ENCODE measurements at regions not wholly inside any gene's neighbourhood (a gene's known extent, or its start where the extent isn't known, plus 50 kb on each side); places are given as distances from the start of the nearest gene placed in this dataset.
A peak's percentile ranks its signal among the peaks of the same experiment; 100 is the strongest.
"Not testable (repeated sequence)": the region's sequence is repeated elsewhere in the genome, so short reads cannot be mapped to it uniquely, and the experiment has no call there.

GRCh38 chr17:64736804-64737492 is 74.8 kb upstream of the SMURF2 start:
- DNase-seq (ENCODE audit: low spot score in 2 of 2) = peak in 1 of 2 donors; percentile 3
- Mint-ChIP-seq H3K27me3 (no peaks in the 10 kb centered on the region), H3K36me3 (no peaks in the 10 kb centered on the region), H3K4me3 (no peak overlapping the region), H3K4me1 (peaks cover 7% of the 10 kb centered on the region), H3K9me3 (no peaks in the 10 kb centered on the region), H3K27ac (no peak overlapping the region)
- ATAC-seq (ENCODE audit: low read depth) = peak; percentile 65

- H3K4me3 Mint-ChIP-seq = no peak overlapping the region
- H3K27ac Mint-ChIP-seq = no peak overlapping the region
- DNase-seq (ENCODE audit: low spot score in 2 of 2) = no peak
- H3K9me3 Mint-ChIP-seq = no peaks in the 10 kb centered on the region
- no peaks in the 10 kb centered on the region for H3K36me3 Mint-ChIP-seq
- ATAC-seq (ENCODE audit: low read depth) = no peak
- H3K27me3 Mint-ChIP-seq = peaks cover 3% of the 10 kb centered on the region
- H3K4me1 Mint-ChIP-seq = peaks cover 2% of the 10 kb centered on the region
These were observed 70.4 kb upstream of the SMURF2 start for GRCh38 chr17:64732336-64733006.

- H3K27ac Mint-ChIP-seq; H3K27me3 Mint-ChIP-seq; H3K4me3 Mint-ChIP-seq; ATAC-seq (ENCODE audit: low read depth); H3K4me1 Mint-ChIP-seq; H3K9me3 Mint-ChIP-seq; DNase-seq (ENCODE audit: low spot score in 2 of 2); H3K36me3 Mint-ChIP-seq: not testable (repeated sequence)
These were observed 67.9 kb upstream of the SMURF2 start for GRCh38 chr17:64730023-64730422.

- Mint-ChIP-seq H3K4me3 (no peak overlapping the region), H3K36me3 (no peaks in the 10 kb centered on the region), H3K9me3 (no peaks in the 10 kb centered on the region), H3K27ac (no peak overlapping the region), H3K27me3 (peaks cover 4% of the 10 kb centered on the region), H3K4me1 (no peaks in the 10 kb centered on the region)
- ATAC-seq (ENCODE audit: low read depth) (no peak), DNase-seq (ENCODE audit: low spot score in 2 of 2) (no peak)
These were observed 67.1 kb upstream of the SMURF2 start for GRCh38 chr17:64729201-64729600.

- no peak overlapping the region for H3K27ac Mint-ChIP-seq
- ATAC-seq (ENCODE audit: low read depth) = no peak
- DNase-seq (ENCODE audit: low spot score in 2 of 2) = no peak
- no peaks in the 10 kb centered on the region for H3K9me3 Mint-ChIP-seq
- H3K4me3 Mint-ChIP-seq = no peak overlapping the region
- H3K4me1 Mint-ChIP-seq = no peaks in the 10 kb centered on the region
- H3K27me3 Mint-ChIP-seq = peaks cover 4% of the 10 kb centered on the region
- no peaks in the 10 kb centered on the region for H3K36me3 Mint-ChIP-seq
These were observed 66.1 kb upstream of the SMURF2 start for GRCh38 chr17:64728041-64728695.

GRCh38 chr17:64726025-64726424 is 63.9 kb upstream of the SMURF2 start:
- not testable (repeated sequence) for H3K9me3 Mint-ChIP-seq; H3K36me3 Mint-ChIP-seq; H3K27me3 Mint-ChIP-seq; H3K4me3 Mint-ChIP-seq; H3K27ac Mint-ChIP-seq; DNase-seq (ENCODE audit: low spot score in 2 of 2); H3K4me1 Mint-ChIP-seq; ATAC-seq (ENCODE audit: low read depth)

GRCh38 chr17:64724246-64724645 is 62.1 kb upstream of the SMURF2 start:
- H3K9me3 Mint-ChIP-seq; H3K27me3 Mint-ChIP-seq; ATAC-seq (ENCODE audit: low read depth); DNase-seq (ENCODE audit: low spot score in 2 of 2); H3K4me1 Mint-ChIP-seq; H3K4me3 Mint-ChIP-seq; H3K27ac Mint-ChIP-seq; H3K36me3 Mint-ChIP-seq: not testable (repeated sequence)

GRCh38 chr17:64723781-64724180 is 61.7 kb upstream of the SMURF2 start:
- no peaks in the 10 kb centered on the region for H3K4me1 Mint-ChIP-seq
- no peaks in the 10 kb centered on the region for H3K36me3 Mint-ChIP-seq
- no peaks in the 10 kb centered on the region for H3K9me3 Mint-ChIP-seq
- DNase-seq (ENCODE audit: low spot score in 2 of 2) (no peak), ATAC-seq (ENCODE audit: low read depth) (no peak)
- no peak overlapping the region for H3K4me3 Mint-ChIP-seq
- H3K27me3 Mint-ChIP-seq = peaks cover 1% of the 10 kb centered on the region
- no peak overlapping the region for H3K27ac Mint-ChIP-seq

- H3K9me3 Mint-ChIP-seq; H3K27ac Mint-ChIP-seq; H3K4me1 Mint-ChIP-seq; ATAC-seq (ENCODE audit: low read depth); DNase-seq (ENCODE audit: low spot score in 2 of 2); H3K36me3 Mint-ChIP-seq; H3K4me3 Mint-ChIP-seq; H3K27me3 Mint-ChIP-seq: not testable (repeated sequence)
These were observed 59.4 kb upstream of the SMURF2 start for GRCh38 chr17:64721556-64721955.

- DNase-seq (ENCODE audit: low spot score in 2 of 2); H3K36me3 Mint-ChIP-seq; H3K27me3 Mint-ChIP-seq; H3K27ac Mint-ChIP-seq; H3K9me3 Mint-ChIP-seq; H3K4me1 Mint-ChIP-seq; ATAC-seq (ENCODE audit: low read depth); H3K4me3 Mint-ChIP-seq: not testable (repeated sequence)
These were observed 58.1 kb upstream of the SMURF2 start for GRCh38 chr17:64720253-64720652.

GRCh38 chr17:64719517-64719916 is 57.4 kb upstream of the SMURF2 start:
- not testable (repeated sequence) for H3K9me3 Mint-ChIP-seq; ATAC-seq (ENCODE audit: low read depth); H3K27ac Mint-ChIP-seq; H3K27me3 Mint-ChIP-seq; H3K36me3 Mint-ChIP-seq; H3K4me3 Mint-ChIP-seq; DNase-seq (ENCODE audit: low spot score in 2 of 2); H3K4me1 Mint-ChIP-seq

- H3K27me3 Mint-ChIP-seq; H3K9me3 Mint-ChIP-seq; H3K36me3 Mint-ChIP-seq; ATAC-seq (ENCODE audit: low read depth); H3K4me1 Mint-ChIP-seq; DNase-seq (ENCODE audit: low spot score in 2 of 2); H3K4me3 Mint-ChIP-seq; H3K27ac Mint-ChIP-seq: not testable (repeated sequence)
These were observed 56.7 kb upstream of the SMURF2 start for GRCh38 chr17:64718816-64719215.

GRCh38 chr17:64718058-64718457 is 56.0 kb upstream of the SMURF2 start:
- no peak overlapping the region for H3K4me3 Mint-ChIP-seq

GRCh38 chr17:64716496-64716895 is 54.4 kb upstream of the SMURF2 start:
- ATAC-seq (ENCODE audit: low read depth); H3K9me3 Mint-ChIP-seq; H3K27ac Mint-ChIP-seq; H3K4me3 Mint-ChIP-seq; DNase-seq (ENCODE audit: low spot score in 2 of 2); H3K36me3 Mint-ChIP-seq; H3K27me3 Mint-ChIP-seq: not testable (repeated sequence)
- H3K4me1 Mint-ChIP-seq = peaks cover 12% of the 10 kb centered on the region

More at GRCh38 chr17:64718058-64718457, 56.0 kb upstream of the SMURF2 start:
- no peak for ATAC-seq (ENCODE audit: low read depth)
- no peak overlapping the region for H3K27ac Mint-ChIP-seq
- DNase-seq (ENCODE audit: low spot score in 2 of 2) = no peak
- no peaks in the 10 kb centered on the region for H3K36me3 Mint-ChIP-seq
- H3K9me3 Mint-ChIP-seq = no peaks in the 10 kb centered on the region
- H3K4me1 Mint-ChIP-seq = peaks cover 8% of the 10 kb centered on the region
- no peaks in the 10 kb centered on the region for H3K27me3 Mint-ChIP-seq

Measured in memory B cell (primary cell).